IMR-90 (cell line): ENCODE measurements at regions not wholly inside any gene's neighbourhood (a gene's known extent, or its start where the extent isn't known, plus 50 kb on each side); places are given as distances from the start of the nearest gene placed in this dataset.
"Not testable (repeated sequence)": the region's sequence is repeated elsewhere in the genome, so short reads cannot be mapped to it uniquely, and the experiment has no call there.

Experiments used
- ATAC-seq: fragments of 200-7000 bp; cut with Tn5 transposase; 2 replicates; pipeline ENCODE4 v1.9.1; 2020; ENCODE audit warnings: low read depth, mild to moderate bottlenecking, moderate library complexity
- BruUV-seq: library from RNA; stranded (reverse); fragments of 400-500 nt; replicated peaks from 2 replicates; lab custom pipeline; 2021; lab: Mats Ljungman, UMichigan
- CTCF ChIA-PET: fragments of 300-600 bp; formaldehyde crosslinking; extraction: SDS; loops from one replicate; lab custom pipeline; 2021; ENCODE audit warnings: antibody characterized with exemption; lab: Yijun Ruan, JAX
- POLR2A ChIA-PET: fragments of 300-600 bp; sonication (Branson Sonifier 250); formaldehyde crosslinking; loops from one replicate; lab custom pipeline; 2022; ENCODE audit warnings: antibody characterized with exemption; ENCODE audit not compliant: unreplicated experiment; lab: Charles Lee
- DNase-seq: peaks from one replicate; pipeline ENCODE4 v3.0.0; 2013
- H2AFZ ChIP-seq: replicated peaks from 2 replicates; pipeline ENCODE3; 2013; ENCODE audit warnings: low read length, mild to moderate bottlenecking; ENCODE audit not compliant: poor library complexity
- H2AK5ac ChIP-seq: 2 replicates; pipeline ENCODE4 v1.6.1; 2013; ENCODE audit warnings: low read depth, low read length, inconsistent platforms
- H2AK9ac ChIP-seq: replicated peaks from 2 replicates; pipeline ENCODE3; 2013; ENCODE audit warnings: mild to moderate bottlenecking, low read depth, low read length, moderate library complexity; ENCODE audit not compliant: poor library complexity
- H2BK120ac ChIP-seq: 2 replicates; pipeline ENCODE4 v1.6.1; 2013; ENCODE audit warnings: low read depth, low read length, inconsistent platforms
- H2BK15ac ChIP-seq: 3 replicates; pipeline ENCODE4 v1.6.1; 2013; ENCODE audit warnings: low read depth, low read length, inconsistent platforms
- H2BK20ac ChIP-seq: 2 replicates; pipeline ENCODE4 v1.6.1; 2013; ENCODE audit warnings: low read depth, mild to moderate bottlenecking, inconsistent platforms, low read length, moderate library complexity
- H2BK5ac ChIP-seq: 2 replicates; pipeline ENCODE4 v1.6.1; 2013; ENCODE audit warnings: mild to moderate bottlenecking, low read depth, low read length, inconsistent platforms; ENCODE audit not compliant: poor library complexity, severe bottlenecking
- H3K14ac ChIP-seq: replicated peaks from 2 replicates; pipeline ENCODE4 v1.6.1; 2013; ENCODE audit warnings: low read depth, low read length, inconsistent platforms
- H3K18ac ChIP-seq: 2 replicates; pipeline ENCODE4 v1.6.1; 2013; ENCODE audit warnings: low read depth, low read length, control low read depth
- H3K23ac ChIP-seq: 2 replicates; pipeline ENCODE4 v1.6.1; 2013; ENCODE audit warnings: low read depth, low read length, inconsistent platforms
- H3K27ac ChIP-seq: 2 replicates; pipeline ENCODE4 v1.5.1; 2013; ENCODE audit warnings: mild to moderate bottlenecking, control low read depth, low read length; ENCODE audit not compliant: insufficient read depth
- H3K27me3 ChIP-seq: 2 replicates; pipeline ENCODE4 v1.6.1; 2013; ENCODE audit warnings: low read length; ENCODE audit not compliant: control insufficient read depth, insufficient read depth
- H3K36me3 ChIP-seq: 2 replicates; pipeline ENCODE4 v1.6.1; 2013; ENCODE audit warnings: low read length, mixed read lengths; ENCODE audit not compliant: control insufficient read depth, insufficient read depth
- H3K4ac ChIP-seq: 2 replicates; pipeline ENCODE4 v1.6.1; 2013; ENCODE audit warnings: low read depth, low read length, inconsistent platforms
- H3K4me1 ChIP-seq: 2 replicates; pipeline ENCODE4 v1.6.1; 2013; ENCODE audit warnings: low read length, mixed read lengths; ENCODE audit not compliant: control insufficient read depth, insufficient read depth
- H3K4me2 ChIP-seq: 2 replicates; pipeline ENCODE4 v1.6.1; 2013; ENCODE audit warnings: low read depth, mild to moderate bottlenecking, control low read depth, low read length, moderate library complexity
- H3K4me3 ChIP-seq: 2 replicates; pipeline ENCODE4 v1.5.1; 2013; ENCODE audit warnings: low read depth, mild to moderate bottlenecking, control low read depth, low read length, moderate library complexity; ENCODE audit not compliant: insufficient read depth
- H3K56ac ChIP-seq: 2 replicates; pipeline ENCODE4 v1.6.1; 2013; ENCODE audit warnings: low read length, inconsistent platforms; ENCODE audit not compliant: insufficient read depth; ENCODE audit errors: extremely low read depth
- H3K79me1 ChIP-seq, 2 experiments: 2 replicates each; pipeline ENCODE4 v1.6.1; 2013; ENCODE audit warnings: low read length in 2 of 2, inconsistent platforms in 1 of 2, low read depth in 1 of 2
- H3K9ac ChIP-seq: 2 replicates; pipeline ENCODE4 v1.6.1; 2013; ENCODE audit warnings: low read depth, low read length, control low read depth
- H3K9me1 ChIP-seq: 2 replicates; pipeline ENCODE4 v1.6.1; 2013; ENCODE audit warnings: low read length, inconsistent platforms; ENCODE audit not compliant: insufficient read depth
- H3K9me3 ChIP-seq: 2 replicates; pipeline ENCODE4 v1.6.1; 2013; ENCODE audit warnings: low read length; ENCODE audit not compliant: control insufficient read depth, insufficient read depth
- H4K20me1 ChIP-seq: 2 replicates; pipeline ENCODE4 v1.6.1; 2013; ENCODE audit warnings: low read length, inconsistent platforms; ENCODE audit not compliant: insufficient read depth
- H4K5ac ChIP-seq: 2 replicates; pipeline ENCODE4 v1.6.1; 2013; ENCODE audit warnings: mild to moderate bottlenecking, low read depth, low read length, control low read depth
- H4K8ac ChIP-seq, 2 experiments: 2 replicates each; pipeline ENCODE4 v1.6.1; 2013; ENCODE audit warnings: low read depth in 2 of 2, low read length in 2 of 2, control low read depth in 1 of 2, inconsistent platforms in 1 of 2
- H4K91ac ChIP-seq: 2 replicates; pipeline ENCODE4 v1.6.1; 2013; ENCODE audit warnings: low read depth, low read length, inconsistent platforms; ENCODE audit not compliant: insufficient read depth
- WGBS, 2 experiments: methylation state at CpG; one replicate each; pipeline versions ENCODE4 v1.1.5 to v1.1.7; 2013; ENCODE audit warnings: missing lambda C conversion rate in 2 of 2; ENCODE audit not compliant: insufficient read length in 1 of 2; ENCODE audit errors: extremely low coverage in 2 of 2; 5-methylcytosine and 5-hydroxymethylcytosine counted together
- dilution Hi-C: fragments of 300-500 bp; cut with HindIII; formaldehyde crosslinking; loops from one replicate; pipeline ENCODE4 v1.14.3; 2018; ENCODE audit warnings: low sequenced_read_pairs; ENCODE audit not compliant: unreplicated experiment
- in situ Hi-C: fragments of 300-500 bp; cut with MboI; formaldehyde crosslinking; loops from 3 replicates; pipeline ENCODE4 v1.14.3; 2019; ENCODE audit warnings: low sequenced_read_pairs, inconsistent platforms, mixed read lengths
- intact Hi-C: fragments of 100-400 bp; cut with micrococcal nuclease; formaldehyde crosslinking; loops from 2 replicates; pipeline ENCODE4 v1.10.0; 2022

- in situ Hi-C loops, H2BK5ac ChIP-seq, H4K20me1 ChIP-seq, intact Hi-C loops, POLR2A ChIA-PET, BruUV-seq, H2AK9ac ChIP-seq, dilution Hi-C loops, H3K14ac ChIP-seq, H3K79me1 ChIP-seq, H3K27me3 ChIP-seq, H3K36me3 ChIP-seq, H4K91ac ChIP-seq, H3K4me3 ChIP-seq, CTCF ChIA-PET, DNase-seq, H3K4ac ChIP-seq, H3K56ac ChIP-seq, H2BK15ac ChIP-seq, H4K5ac ChIP-seq, H3K18ac ChIP-seq, H2BK120ac ChIP-seq, H2AK5ac ChIP-seq, H3K4me1 ChIP-seq, H3K9ac ChIP-seq, H4K8ac ChIP-seq, H3K9me3 ChIP-seq, H3K23ac ChIP-seq, H3K4me2 ChIP-seq, H2AFZ ChIP-seq, H2BK20ac ChIP-seq, H3K27ac ChIP-seq, ATAC-seq, H3K9me1 ChIP-seq: not testable (repeated sequence)
Measured at GRCh38 chr21:28013123-28013522, 979.6 kb downstream of the LTN1 start.

- H3K18ac ChIP-seq, H2AK5ac ChIP-seq, H3K27me3 ChIP-seq, H3K9me3 ChIP-seq, H4K20me1 ChIP-seq, intact Hi-C loops, H3K23ac ChIP-seq, H3K14ac ChIP-seq, H2BK15ac ChIP-seq, H3K9ac ChIP-seq, H3K4me1 ChIP-seq, H4K8ac ChIP-seq, H3K4ac ChIP-seq, H3K9me1 ChIP-seq, H2BK5ac ChIP-seq, H3K79me1 ChIP-seq, H3K27ac ChIP-seq, H2BK20ac ChIP-seq, dilution Hi-C loops, in situ Hi-C loops, H3K56ac ChIP-seq, BruUV-seq, ATAC-seq, H3K36me3 ChIP-seq, H2AK9ac ChIP-seq, CTCF ChIA-PET, H2AFZ ChIP-seq, H3K4me2 ChIP-seq, H4K91ac ChIP-seq, H4K5ac ChIP-seq, H2BK120ac ChIP-seq, DNase-seq, H3K4me3 ChIP-seq, POLR2A ChIA-PET: not testable (repeated sequence)
- WGBS, 2 experiments = no CpG with 5 or more reads among the region's 2 CpGs
Measured at GRCh38 chr21:28011970-28012369, 980.7 kb downstream of the LTN1 start.
